GM18867 (cell line): ENCODE measurements at regions not wholly inside any gene's neighbourhood (a gene's known extent, or its start where the extent isn't known, plus 50 kb on each side); places are given as distances from the start of the nearest gene placed in this dataset.

Source experiments
- ATAC-seq: cut with Tn5 transposase; IDR thresholded peaks from one replicate; pipeline ENCODE4 v1.9.1; 2021; ENCODE audit warnings: mild to moderate bottlenecking, moderate library complexity; ENCODE audit not compliant: unreplicated experiment

DNA sequence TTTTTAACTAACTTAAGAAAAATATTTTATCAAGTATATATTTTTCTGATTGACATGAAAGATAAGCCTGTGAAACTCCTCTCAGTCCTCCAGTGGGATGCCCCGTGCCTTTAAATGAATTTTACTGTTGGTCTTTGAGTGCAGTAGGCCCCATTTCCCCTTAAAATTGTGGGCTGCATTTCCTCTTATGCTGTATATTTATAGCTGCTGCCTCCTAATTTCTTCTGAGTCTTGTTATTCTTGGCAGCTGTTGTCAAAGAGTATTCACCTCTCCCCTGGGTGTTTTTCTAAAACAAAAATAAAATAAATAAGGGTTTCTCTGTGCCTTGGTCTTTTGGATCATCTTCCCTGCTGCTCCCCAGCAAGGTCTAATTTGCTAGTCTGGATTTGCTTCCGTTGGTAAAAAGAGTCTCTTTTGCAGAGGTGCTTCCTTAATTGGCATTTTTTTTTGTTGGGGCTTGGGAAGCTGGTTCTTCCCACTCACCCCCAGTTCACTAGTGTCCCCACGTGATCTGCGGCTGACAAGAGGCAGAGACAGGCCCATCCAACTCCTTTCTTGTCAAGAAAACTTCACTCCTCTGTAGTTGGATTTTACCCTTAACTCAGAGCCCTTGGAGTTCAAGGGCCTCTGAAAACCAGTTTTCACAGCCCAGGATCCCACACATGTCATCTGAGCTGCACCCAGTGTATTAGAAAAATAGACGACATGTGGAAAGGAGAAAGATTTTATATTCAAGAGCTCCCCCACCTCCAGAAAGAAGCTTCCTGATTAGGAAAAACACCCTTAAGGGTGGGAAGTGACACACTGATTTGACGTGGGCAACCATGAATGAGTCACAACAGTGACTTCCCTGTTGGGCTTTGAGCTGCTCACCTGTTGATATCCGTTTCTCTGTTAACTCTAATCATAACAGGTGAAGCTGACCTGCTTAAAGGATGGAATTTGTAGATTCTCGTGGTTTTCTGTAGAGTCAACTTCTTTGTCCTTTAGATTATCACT is 431.5 kb downstream of the DCDC2C start:
- no peak for ATAC-seq

GRCh38 chr2:4135765-4136164 is 432.4 kb downstream of the DCDC2C start:
- ATAC-seq, result no peak

DNA sequence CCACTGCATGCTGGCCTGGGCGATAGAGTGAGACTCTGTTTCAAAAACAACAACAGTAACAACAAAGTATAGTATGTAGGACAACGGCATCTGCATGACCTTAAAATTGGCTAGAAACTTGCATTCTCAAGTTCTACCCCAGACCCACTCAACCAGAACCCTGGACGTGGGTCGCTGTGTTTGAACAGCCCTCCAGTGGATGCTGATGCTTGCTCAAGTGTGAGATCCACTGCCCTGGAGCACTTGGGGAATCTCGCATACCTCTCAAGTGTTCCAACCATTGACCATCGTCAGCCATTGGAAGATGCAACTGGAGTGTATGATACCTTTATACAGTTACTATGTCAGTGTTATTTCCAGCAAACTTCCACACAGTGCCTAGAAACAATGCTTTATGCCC is 435.9 kb downstream of the DCDC2C start:
- no peak for ATAC-seq

DNA sequence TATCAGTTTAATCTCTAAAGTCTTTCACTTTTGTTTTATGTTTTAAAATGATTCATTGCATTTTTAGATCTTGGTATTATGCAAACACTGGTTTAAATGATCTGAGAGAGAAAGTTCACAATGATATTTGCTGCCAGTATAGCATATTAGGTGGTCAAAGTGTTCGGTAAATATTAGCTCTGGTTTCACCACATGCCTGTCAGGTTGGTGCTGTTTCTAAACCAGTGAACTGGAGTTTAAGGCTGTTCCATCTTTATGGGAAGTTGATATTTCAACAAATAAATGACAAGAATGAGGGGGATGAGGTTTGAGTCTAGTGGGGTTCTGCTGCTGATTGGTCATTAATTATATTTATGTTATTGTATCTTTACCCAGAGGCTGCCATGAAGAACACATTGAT is 436.4 kb downstream of the DCDC2C start:
- no peak for ATAC-seq

DNA sequence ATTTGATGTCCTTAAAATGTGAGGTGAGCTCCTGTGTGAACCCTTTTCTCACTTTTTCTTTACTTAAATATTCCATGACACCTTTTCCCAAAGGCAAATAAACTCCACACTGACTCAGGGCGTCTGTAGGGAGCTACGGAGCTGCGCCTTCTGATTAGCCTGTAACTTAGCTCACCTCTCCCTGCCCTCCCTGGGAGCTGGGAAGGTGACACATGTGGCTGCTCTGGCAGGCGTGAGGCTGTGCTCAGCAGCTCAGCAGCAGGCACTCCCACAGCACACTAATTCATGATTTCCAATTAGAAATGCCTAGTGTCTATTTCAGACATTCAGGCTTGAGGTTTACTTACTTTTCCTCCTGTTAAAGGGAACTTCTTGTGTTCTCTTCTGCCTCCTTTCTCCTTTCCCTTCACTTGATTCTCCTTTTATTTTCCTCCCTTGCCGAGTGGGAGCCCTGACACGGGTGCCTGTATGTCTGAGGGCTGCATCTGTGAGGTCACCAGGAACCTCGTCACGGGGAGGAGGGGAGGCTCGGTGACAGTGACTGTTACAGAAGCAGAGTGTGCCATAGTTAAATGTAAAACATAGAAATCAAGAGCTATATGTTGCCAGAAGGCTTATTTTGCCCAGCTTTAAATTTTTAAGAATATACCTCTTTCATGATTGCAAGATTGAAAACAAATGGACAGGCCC is 437.1 kb downstream of the DCDC2C start:
- ATAC-seq, result no peak

- ATAC-seq, result no peak
These were observed 441.4 kb downstream of the DCDC2C start for GRCh38 chr2:4144731-4145130.

GRCh38 chr2:4151521-4151920 is 448.1 kb downstream of the DCDC2C start:
- no peak for ATAC-seq

DNA sequence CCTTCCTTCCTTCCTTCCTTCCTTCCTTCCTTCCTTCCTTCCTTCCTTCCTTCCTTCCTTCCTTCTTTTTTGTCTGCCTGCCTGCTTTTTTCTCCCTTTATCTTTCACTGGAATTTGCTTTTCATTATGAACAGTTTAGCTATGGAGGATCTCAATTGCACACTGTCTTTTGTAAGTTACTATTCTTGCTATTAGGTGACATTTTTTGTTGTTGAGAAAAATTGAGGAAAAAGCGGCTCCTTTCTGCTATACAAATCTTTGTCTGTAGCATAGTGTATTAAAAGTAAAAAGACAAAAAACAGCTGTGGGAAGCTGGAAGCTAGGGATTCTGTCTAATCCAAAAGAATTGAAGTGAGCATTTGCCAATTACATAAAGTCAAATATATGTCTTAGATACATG is 448.7 kb downstream of the DCDC2C start:
- ATAC-seq, result no peak

GRCh38 chr2:4168834-4169233 is 465.5 kb downstream of the DCDC2C start:
- ATAC-seq, result no peak

- ATAC-seq, result no peak
These were observed 471.4 kb downstream of the DCDC2C start for GRCh38 chr2:4174796-4175195.

GRCh38 chr2:4175343-4175742 is 472.0 kb downstream of the DCDC2C start:
- no peak for ATAC-seq

- no peak for ATAC-seq
These were observed 477.3 kb downstream of the DCDC2C start for GRCh38 chr2:4180631-4181030.

- ATAC-seq, result no peak
These were observed 477.7 kb downstream of the DCDC2C start for GRCh38 chr2:4181062-4181461.

DNA sequence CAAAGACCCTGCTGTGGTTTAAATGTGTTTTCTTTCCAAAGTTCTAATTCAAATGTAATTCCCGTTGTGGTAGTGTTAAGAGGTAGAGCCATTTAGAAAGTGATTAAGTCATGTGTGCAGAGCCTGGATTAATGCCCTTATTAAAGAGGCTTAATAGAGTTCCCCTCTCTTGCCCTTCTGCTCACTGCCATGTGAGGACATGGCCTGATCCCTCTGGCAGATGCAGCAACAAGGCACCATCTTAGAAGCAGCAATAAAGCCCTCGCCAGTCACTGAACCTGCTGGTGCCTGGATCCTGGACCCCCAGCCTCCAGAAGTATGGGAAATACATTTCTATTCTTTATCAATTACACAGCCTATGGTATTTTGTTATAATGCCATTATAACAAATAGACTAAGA is 485.2 kb downstream of the DCDC2C start:
- no peak for ATAC-seq

GRCh38 chr2:4190548-4190947 is 487.2 kb downstream of the DCDC2C start:
- no peak for ATAC-seq

DNA sequence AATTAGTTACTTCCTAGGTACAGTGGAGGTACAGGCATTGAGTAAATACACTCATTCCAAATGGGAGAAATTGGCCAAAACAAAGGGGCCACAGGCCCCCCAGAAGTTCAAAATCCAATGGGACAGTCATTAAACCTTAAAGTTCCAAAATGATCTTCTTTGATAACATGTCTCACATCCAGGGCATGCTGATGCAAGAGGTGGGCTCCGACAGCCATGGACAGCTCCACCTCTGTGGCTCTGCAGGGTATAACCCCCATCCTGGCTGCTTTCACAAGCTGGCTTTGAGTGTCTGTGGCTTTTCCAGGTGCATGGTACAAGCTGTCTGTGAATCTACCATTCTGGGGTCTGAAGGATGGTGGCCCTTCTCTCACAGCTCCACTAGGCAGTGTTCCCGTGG is 488.7 kb downstream of the DCDC2C start:
- no peak for ATAC-seq

DNA sequence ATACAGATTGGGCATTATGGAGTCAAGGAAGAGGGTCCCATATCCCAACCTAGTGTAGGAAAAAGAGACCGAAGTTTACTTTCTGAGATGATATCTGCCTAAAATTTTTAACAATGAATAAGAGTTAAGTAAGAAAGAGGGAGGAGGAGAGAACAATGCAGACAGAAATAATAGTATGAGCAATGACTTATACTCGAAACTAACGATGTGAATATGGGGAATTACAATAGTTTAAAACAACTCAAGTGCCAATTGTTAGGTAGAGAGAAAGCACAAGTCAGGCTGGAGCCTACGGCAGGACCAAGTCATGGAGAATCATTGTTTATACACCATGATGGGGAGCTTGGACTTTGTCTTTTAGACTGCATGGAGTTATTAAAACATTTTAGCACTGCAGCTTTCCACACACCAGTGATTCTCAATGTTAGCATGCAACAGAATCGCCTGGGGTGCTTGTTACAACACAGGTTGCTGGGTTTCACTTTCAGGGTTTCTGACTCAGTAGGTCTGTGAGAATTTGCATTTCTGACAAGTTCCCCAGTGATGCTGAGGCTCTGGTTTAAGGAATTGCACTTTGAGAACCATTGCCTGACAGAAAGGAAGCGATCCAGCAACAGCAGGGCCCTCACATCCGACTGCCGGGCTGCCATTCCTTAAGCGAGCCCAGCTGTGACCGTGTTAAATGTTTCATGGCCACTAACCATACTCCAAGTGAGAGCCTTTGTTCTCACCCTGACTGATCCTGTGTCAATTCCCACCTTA is 511.2 kb downstream of the DCDC2C start:
- ATAC-seq, result peak; percentile 85

DNA sequence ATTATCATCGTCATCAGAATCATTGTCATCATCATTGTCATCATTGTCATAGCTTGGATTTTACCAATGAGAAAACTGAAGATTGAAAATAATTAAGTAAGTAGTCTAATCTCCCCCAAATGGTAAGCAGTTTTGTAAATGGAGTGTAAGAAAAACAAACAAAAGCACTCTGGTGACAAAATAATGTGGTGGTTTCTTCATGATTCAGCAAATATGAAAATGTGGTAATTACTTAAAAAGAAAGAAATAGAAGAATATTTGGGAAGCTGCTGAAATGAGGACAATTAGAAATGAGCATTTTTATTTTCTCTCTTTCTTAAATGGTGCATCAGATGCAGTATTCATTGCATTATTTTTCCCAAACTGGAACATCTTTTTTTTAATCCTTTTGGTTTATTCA is 514.4 kb downstream of the DCDC2C start:
- no peak for ATAC-seq

DNA sequence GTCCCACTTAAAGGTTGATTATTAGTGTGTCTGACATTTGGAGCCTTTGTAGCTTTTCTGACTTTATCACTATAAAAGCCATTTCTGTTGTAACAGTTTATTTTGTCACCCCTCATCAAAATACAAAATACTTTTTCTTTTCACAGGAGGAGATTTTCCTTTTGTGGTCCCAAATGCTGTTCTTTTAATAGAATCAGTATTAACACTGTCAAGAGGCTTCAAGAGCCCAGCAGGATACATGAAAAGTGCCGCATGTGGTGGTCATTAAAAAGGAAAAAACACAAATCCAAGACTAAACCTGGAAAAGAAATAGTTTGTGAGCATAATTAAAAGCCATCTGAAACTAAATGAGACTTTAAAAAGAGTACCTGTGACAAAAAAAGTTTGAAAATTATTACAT is 515.7 kb downstream of the DCDC2C start:
- ATAC-seq, result no peak

DNA sequence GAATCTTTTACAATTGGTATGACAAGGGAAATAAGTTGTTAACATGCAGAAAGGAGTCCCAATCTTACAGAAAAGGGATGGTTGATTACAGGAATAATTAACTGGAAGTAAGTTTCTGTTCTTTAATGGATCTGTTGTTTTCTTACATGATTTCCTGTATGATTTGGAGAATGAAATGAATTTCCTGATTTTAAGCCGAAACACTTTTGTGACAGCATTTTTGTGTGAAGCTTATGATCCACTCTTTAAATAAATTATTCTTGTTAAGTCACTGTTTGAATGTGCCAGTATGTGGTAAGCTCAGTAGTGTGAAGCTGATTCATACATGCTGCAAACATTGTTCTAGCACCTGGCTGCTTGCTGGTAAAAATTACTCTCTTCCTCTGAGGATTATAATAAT is 516.2 kb downstream of the DCDC2C start:
- ATAC-seq, result no peak

GRCh38 chr2:4221434-4221833 is 518.1 kb downstream of the DCDC2C start:
- ATAC-seq, result no peak
